MG63 (cell line): ENCODE measurements at regions not wholly inside any gene's neighbourhood (a gene's known extent, or its start where the extent isn't known, plus 50 kb on each side); places are given as distances from the start of the nearest gene placed in this dataset.
A peak's percentile ranks its signal among the peaks of the same experiment; 100 is the strongest.

Experiments
- DNase-seq: peaks from one replicate; pipeline ENCODE4 v3.0.0-alpha.2; 2020
- H3K27me3 ChIP-seq: fragments of 250-450 bp; sonication (Bioruptor Pico); 2 replicates; pipeline ENCODE4 v1.5.1; 2020; ENCODE audit warnings: mild to moderate bottlenecking, moderate library complexity
- H3K36me3 ChIP-seq: fragments of 250-450 bp; sonication (Bioruptor Pico); 2 replicates; pipeline ENCODE4 v1.5.1; 2020; ENCODE audit warnings: mild to moderate bottlenecking, moderate library complexity
- H3K4me3 ChIP-seq: fragments of 250-450 bp; sonication (Bioruptor Pico); 2 replicates; pipeline ENCODE4 v1.5.1; 2020; ENCODE audit warnings: mild to moderate bottlenecking, moderate library complexity
- H3K9me3 ChIP-seq: fragments of 250-450 bp; sonication (Bioruptor Pico); 2 replicates; pipeline ENCODE4 v1.5.1; 2020; ENCODE audit warnings: mild to moderate bottlenecking, moderate library complexity

GRCh38 chr4:56757821-56758411, 63.6 kb downstream of the SPINK2 start:
- H3K9me3 ChIP-seq = no peaks in the 10 kb centered on the region
- H3K27me3 ChIP-seq = no peaks in the 10 kb centered on the region
- no peaks in the 10 kb centered on the region for H3K36me3 ChIP-seq
- DNase-seq = peak; percentile 55
- no peak overlapping the region for H3K4me3 ChIP-seq

GRCh38 chr4:56757261-56757746, 64.2 kb downstream of the SPINK2 start:
- Histone ChIP-seq H3K4me3 (no peak overlapping the region), H3K27me3 (no peaks in the 10 kb centered on the region), H3K36me3 (no peaks in the 10 kb centered on the region), H3K9me3 (no peaks in the 10 kb centered on the region)
- peak; percentile 35 for DNase-seq

GRCh38 chr4:56755901-56756300, 65.6 kb downstream of the SPINK2 start:
- H3K27me3 ChIP-seq = no peaks in the 10 kb centered on the region
- no peak for DNase-seq
- H3K36me3 ChIP-seq = no peaks in the 10 kb centered on the region
- H3K4me3 ChIP-seq = no peak overlapping the region
- H3K9me3 ChIP-seq = no peaks in the 10 kb centered on the region

- Histone ChIP-seq H3K27me3 (no peaks in the 10 kb centered on the region), H3K9me3 (no peaks in the 10 kb centered on the region), H3K4me3 (no peak overlapping the region), H3K36me3 (no peaks in the 10 kb centered on the region)
- DNase-seq = no peak
Measured at GRCh38 chr4:56752985-56753384, 68.5 kb downstream of the SPINK2 start.

GRCh38 chr4:56750231-56750630, 69.1 kb upstream of the HOPX start:
- no peak for DNase-seq
- Histone ChIP-seq H3K9me3 (no peaks in the 10 kb centered on the region), H3K4me3 (no peak overlapping the region), H3K36me3 (no peaks in the 10 kb centered on the region), H3K27me3 (no peaks in the 10 kb centered on the region)

GRCh38 chr4:56748271-56748670, 67.2 kb upstream of the HOPX start:
- no peaks in the 10 kb centered on the region for H3K27me3 ChIP-seq
- no peaks in the 10 kb centered on the region for H3K9me3 ChIP-seq
- H3K36me3 ChIP-seq = no peaks in the 10 kb centered on the region
- no peak for DNase-seq
- no peak overlapping the region for H3K4me3 ChIP-seq

GRCh38 chr4:56746639-56747038, 65.5 kb upstream of the HOPX start:
- Histone ChIP-seq H3K4me3 (no peak overlapping the region), H3K9me3 (no peaks in the 10 kb centered on the region), H3K27me3 (no peaks in the 10 kb centered on the region), H3K36me3 (no peaks in the 10 kb centered on the region)
- no peak for DNase-seq

GRCh38 chr4:56745042-56745441, 63.9 kb upstream of the HOPX start:
- H3K36me3 ChIP-seq = no peaks in the 10 kb centered on the region
- no peaks in the 10 kb centered on the region for H3K9me3 ChIP-seq
- no peak overlapping the region for H3K4me3 ChIP-seq
- DNase-seq = no peak
- H3K27me3 ChIP-seq = no peaks in the 10 kb centered on the region

- Histone ChIP-seq H3K27me3 (no peaks in the 10 kb centered on the region), H3K36me3 (no peaks in the 10 kb centered on the region), H3K4me3 (no peak overlapping the region), H3K9me3 (no peaks in the 10 kb centered on the region)
- no peak for DNase-seq
Measured at GRCh38 chr4:56744030-56744429, 62.9 kb upstream of the HOPX start.

- Histone ChIP-seq H3K36me3 (no peaks in the 10 kb centered on the region), H3K9me3 (no peaks in the 10 kb centered on the region), H3K27me3 (no peaks in the 10 kb centered on the region), H3K4me3 (no peak overlapping the region)
- DNase-seq = no peak
Measured at GRCh38 chr4:56743550-56743949, 62.5 kb upstream of the HOPX start.

- H3K36me3 ChIP-seq = no peaks in the 10 kb centered on the region
- no peak for DNase-seq
- H3K27me3 ChIP-seq = no peaks in the 10 kb centered on the region
- no peak overlapping the region for H3K4me3 ChIP-seq
- no peaks in the 10 kb centered on the region for H3K9me3 ChIP-seq
Measured at GRCh38 chr4:56742080-56742871, 61.2 kb upstream of the HOPX start.

- no peaks in the 10 kb centered on the region for H3K36me3 ChIP-seq
- no peaks in the 10 kb centered on the region for H3K27me3 ChIP-seq
- H3K4me3 ChIP-seq = no peak overlapping the region
- no peak for DNase-seq
- no peaks in the 10 kb centered on the region for H3K9me3 ChIP-seq
Measured at GRCh38 chr4:56741595-56741994, 60.5 kb upstream of the HOPX start.

GRCh38 chr4:56739066-56739777, 58.1 kb upstream of the HOPX start:
- H3K4me3 ChIP-seq = no peak overlapping the region
- H3K9me3 ChIP-seq = no peaks in the 10 kb centered on the region
- DNase-seq = no peak
- H3K27me3 ChIP-seq = no peaks in the 10 kb centered on the region
- H3K36me3 ChIP-seq = no peaks in the 10 kb centered on the region

GRCh38 chr4:56737666-56738065, 56.6 kb upstream of the HOPX start:
- Histone ChIP-seq H3K36me3 (no peaks in the 10 kb centered on the region), H3K27me3 (no peaks in the 10 kb centered on the region), H3K4me3 (no peak overlapping the region), H3K9me3 (no peaks in the 10 kb centered on the region)
- DNase-seq = no peak

GRCh38 chr4:56733352-56733751, 52.3 kb upstream of the HOPX start:
- Histone ChIP-seq H3K36me3 (no peaks in the 10 kb centered on the region), H3K4me3 (no peak overlapping the region), H3K9me3 (no peaks in the 10 kb centered on the region), H3K27me3 (no peaks in the 10 kb centered on the region)
- DNase-seq = no peak

GRCh38 chr4:56732301-56732700, 51.2 kb upstream of the HOPX start:
- DNase-seq = no peak
- no peaks in the 10 kb centered on the region for H3K36me3 ChIP-seq
- no peaks in the 10 kb centered on the region for H3K27me3 ChIP-seq
- H3K9me3 ChIP-seq = no peaks in the 10 kb centered on the region
- no peak overlapping the region for H3K4me3 ChIP-seq

GRCh38 chr4:56731857-56732256, 50.8 kb upstream of the HOPX start:
- no peak overlapping the region for H3K4me3 ChIP-seq
- no peaks in the 10 kb centered on the region for H3K36me3 ChIP-seq
- H3K27me3 ChIP-seq = no peaks in the 10 kb centered on the region
- no peak for DNase-seq
- no peaks in the 10 kb centered on the region for H3K9me3 ChIP-seq
